ENCODE measurements at regions not wholly inside any gene's neighbourhood (a gene's known extent, or its start where the extent isn't known, plus 50 kb on each side); places are given as distances from the start of the nearest gene placed in this dataset.

- no peak for TF ChIP-seq CTCF (conservative IDR thresholded peaks at IDR 0.05)
- H3K27ac ChIP-seq, result no peak overlapping the region
Measured at GRCh38 chr4:164461901-164462300, 292.0 kb upstream of the SMIM31 start.

- H3K27ac ChIP-seq, result no peak overlapping the region
- TF ChIP-seq CTCF (conservative IDR thresholded peaks at IDR 0.05), result no peak
Measured at GRCh38 chr4:164462471-164462870, 291.5 kb upstream of the SMIM31 start.

- no peak for TF ChIP-seq CTCF (conservative IDR thresholded peaks at IDR 0.05)
Measured at GRCh38 chr4:164464313-164464712, 289.6 kb upstream of the SMIM31 start.

GRCh38 chr4:164467493-164467892 is 286.4 kb upstream of the SMIM31 start:
- H3K27ac ChIP-seq, result no peak overlapping the region
- no peak for TF ChIP-seq CTCF (conservative IDR thresholded peaks at IDR 0.05)

More at GRCh38 chr4:164464313-164464712, 289.6 kb upstream of the SMIM31 start:
- no peak overlapping the region for H3K27ac ChIP-seq

GRCh38 chr4:164481306-164482091 is 272.4 kb upstream of the SMIM31 start:
- no peak overlapping the region for H3K27ac ChIP-seq
- no peak for TF ChIP-seq CTCF (conservative IDR thresholded peaks at IDR 0.05)

GRCh38 chr4:164482092-164482404 is 271.9 kb upstream of the SMIM31 start:
- no peak overlapping the region for H3K27ac ChIP-seq
- no peak for TF ChIP-seq CTCF (conservative IDR thresholded peaks at IDR 0.05)

- no peak overlapping the region for H3K27ac ChIP-seq
- no peak for TF ChIP-seq CTCF (conservative IDR thresholded peaks at IDR 0.05)
Measured at GRCh38 chr4:164482758-164483157, 271.2 kb upstream of the SMIM31 start.

Measured in VCaP (cell line).